Keratinocyte (primary cell): ENCODE measurements at regions not wholly inside any gene's neighbourhood (a gene's known extent, or its start where the extent isn't known, plus 50 kb on each side); places are given as distances from the start of the nearest gene placed in this dataset.

ENCODE experiments used
- EZH2 ChIP-seq: IDR thresholded peaks from one replicate; pipeline ENCODE4 v1.6.1; 2012; ENCODE audit warnings: inconsistent platforms, mild to moderate bottlenecking, low read length, moderate library complexity
- TF ChIP-seq, protein P1 (sequence below), 3 experiments: IDR thresholded peaks in 1 of 3; conservative IDR thresholded peaks in 1 of 3; optimal IDR thresholded peaks in 1 of 3; 2 replicates in 2 of 3; 3 replicates in 1 of 3; pipeline versions ENCODE3 to v1.5.1; 2011; ENCODE audit warnings: low read length in 3 of 3, mild to moderate bottlenecking in 3 of 3, moderate library complexity in 2 of 3, control low read depth in 1 of 3, inconsistent platforms in 1 of 3; ENCODE audit not compliant: insufficient read depth in 2 of 3; ENCODE audit errors: extremely low read depth in 1 of 3

DNA sequence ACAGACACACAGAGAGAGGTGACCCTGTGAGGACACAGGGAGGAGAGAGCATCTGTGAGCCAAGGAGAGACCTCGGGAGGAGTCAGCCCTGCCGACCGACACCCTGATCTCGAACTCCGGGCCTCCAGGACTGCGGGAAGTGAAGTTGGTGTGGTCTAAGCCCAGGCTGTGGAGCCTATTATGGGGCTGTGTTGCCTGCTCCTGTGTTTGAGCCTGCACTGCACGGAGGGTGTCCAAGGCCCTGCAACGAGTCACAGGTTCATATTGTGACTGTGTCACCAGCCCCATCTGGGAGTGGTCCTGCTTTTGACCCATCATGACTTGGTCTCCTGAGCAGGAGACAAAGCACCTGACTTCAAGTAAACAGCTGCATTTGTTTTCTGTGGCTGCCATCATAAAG, 186.0 kb upstream of the AJAP1 start:
- TF ChIP-seq, protein P1, sequence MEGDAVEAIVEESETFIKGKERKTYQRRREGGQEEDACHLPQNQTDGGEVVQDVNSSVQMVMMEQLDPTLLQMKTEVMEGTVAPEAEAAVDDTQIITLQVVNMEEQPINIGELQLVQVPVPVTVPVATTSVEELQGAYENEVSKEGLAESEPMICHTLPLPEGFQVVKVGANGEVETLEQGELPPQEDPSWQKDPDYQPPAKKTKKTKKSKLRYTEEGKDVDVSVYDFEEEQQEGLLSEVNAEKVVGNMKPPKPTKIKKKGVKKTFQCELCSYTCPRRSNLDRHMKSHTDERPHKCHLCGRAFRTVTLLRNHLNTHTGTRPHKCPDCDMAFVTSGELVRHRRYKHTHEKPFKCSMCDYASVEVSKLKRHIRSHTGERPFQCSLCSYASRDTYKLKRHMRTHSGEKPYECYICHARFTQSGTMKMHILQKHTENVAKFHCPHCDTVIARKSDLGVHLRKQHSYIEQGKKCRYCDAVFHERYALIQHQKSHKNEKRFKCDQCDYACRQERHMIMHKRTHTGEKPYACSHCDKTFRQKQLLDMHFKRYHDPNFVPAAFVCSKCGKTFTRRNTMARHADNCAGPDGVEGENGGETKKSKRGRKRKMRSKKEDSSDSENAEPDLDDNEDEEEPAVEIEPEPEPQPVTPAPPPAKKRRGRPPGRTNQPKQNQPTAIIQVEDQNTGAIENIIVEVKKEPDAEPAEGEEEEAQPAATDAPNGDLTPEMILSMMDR (optimal IDR thresholded peaks at IDR 0.05 in 1 of 3, IDR thresholded peaks at IDR 0.05 in 1 of 3, conservative IDR thresholded peaks at IDR 0.05 in 1 of 3; ENCODE audit: extremely low read depth in 1 of 3, insufficient read depth in 2 of 3, low read length in 3 of 3): no peak
- TF ChIP-seq EZH2: no peak
